Adipose tissue (tissue), 3 donors: ENCODE measurements at regions not wholly inside any gene's neighbourhood (a gene's known extent, or its start where the extent isn't known, plus 50 kb on each side); places are given as distances from the start of the nearest gene placed in this dataset.

Experiments used
- H3K27ac ChIP-seq: one replicate; pipeline ENCODE4 v1.5.1; 2013; ENCODE audit warnings: low read depth, low read length
- WGBS, 3 donors: extraction: QIAGEN DNeasy Blood & Tissue Kit; methylation state at CpG; one replicate each; pipeline ENCODE4 v1.1.7; 2013; 5-methylcytosine and 5-hydroxymethylcytosine counted together
- donor health status: healthy with polysubstance abuse.
- donor health status: Bipolar disorder and iron deficiency.
- donor health status: healthy.

- 54 to 83% (median 68%) methylated on average over 1 of the region's 1 CpG for whole genome bisulfite sequencing, 3 donors
- no peak overlapping the region for H3K27ac ChIP-seq
Observed at GRCh38 chr18:55878224-55878623, 290.2 kb upstream of the TCF4 start.

DNA sequence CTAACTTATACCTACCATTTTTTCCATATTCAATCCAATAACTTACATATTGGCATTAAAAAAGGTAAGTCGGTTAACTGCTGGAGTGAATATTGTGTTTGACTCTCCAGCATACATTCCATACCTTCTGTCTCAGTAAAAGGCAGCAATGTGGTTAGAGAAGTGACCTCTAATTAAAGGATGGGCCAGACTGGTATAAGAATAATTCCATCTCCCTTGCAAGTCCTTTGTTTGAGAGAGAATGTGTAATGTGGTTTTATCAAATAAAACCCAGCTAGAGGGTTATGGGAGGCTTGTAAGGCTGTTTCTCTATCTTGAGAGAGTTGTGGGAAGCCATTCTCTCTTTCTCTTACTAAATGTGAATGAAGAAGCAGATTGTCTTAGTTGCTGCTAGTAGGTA lies 289.3 kb upstream of the TCF4 start:
- 97 to 99% (median 97%) methylated on average over 1 of the region's 1 CpG for WGBS, 3 donors
- no peak overlapping the region for H3K27ac ChIP-seq

DNA sequence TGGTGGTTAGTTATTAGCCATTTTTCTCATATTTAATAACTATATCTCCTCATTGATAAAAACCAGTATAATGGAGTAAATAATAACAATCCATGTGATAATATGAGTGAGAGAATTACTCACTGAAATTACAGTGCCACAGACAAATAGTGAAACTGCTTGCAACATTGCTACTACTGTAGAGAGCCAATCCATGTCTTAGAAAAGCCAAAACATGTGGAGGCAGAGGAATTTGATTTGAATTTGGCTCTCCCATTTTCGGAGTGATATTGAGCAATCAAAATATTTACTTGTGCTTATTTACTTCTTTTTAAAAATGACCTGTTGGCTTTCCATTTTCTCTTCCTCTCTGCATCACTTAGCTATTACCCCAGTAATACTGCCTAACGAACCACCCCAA lies 288.3 kb upstream of the TCF4 start:
- no peak overlapping the region for H3K27ac ChIP-seq
- WGBS, 3 donors = 79 to 88% (median 84%) methylated on average over 2 of the region's 2 CpGs

GRCh38 chr18:55875371-55875901 lies 287.4 kb upstream of the TCF4 start:
- 35 to 63% (median 43%) methylated on average over 3 of the region's 3 CpGs for WGBS, 3 donors
- no peak overlapping the region for H3K27ac ChIP-seq

- 36 to 70% (median 45%) methylated on average over 7 of the region's 7 CpGs for WGBS, 3 donors
- no peak overlapping the region for H3K27ac ChIP-seq
Observed at GRCh38 chr18:55869556-55870501, 281.8 kb upstream of the TCF4 start.

- WGBS, 3 donors = 75 to 95% (median 95%) methylated on average over 1 of the region's 1 CpG
- H3K27ac ChIP-seq = no peak overlapping the region
Observed at GRCh38 chr18:55868909-55869308, 280.9 kb upstream of the TCF4 start.

DNA sequence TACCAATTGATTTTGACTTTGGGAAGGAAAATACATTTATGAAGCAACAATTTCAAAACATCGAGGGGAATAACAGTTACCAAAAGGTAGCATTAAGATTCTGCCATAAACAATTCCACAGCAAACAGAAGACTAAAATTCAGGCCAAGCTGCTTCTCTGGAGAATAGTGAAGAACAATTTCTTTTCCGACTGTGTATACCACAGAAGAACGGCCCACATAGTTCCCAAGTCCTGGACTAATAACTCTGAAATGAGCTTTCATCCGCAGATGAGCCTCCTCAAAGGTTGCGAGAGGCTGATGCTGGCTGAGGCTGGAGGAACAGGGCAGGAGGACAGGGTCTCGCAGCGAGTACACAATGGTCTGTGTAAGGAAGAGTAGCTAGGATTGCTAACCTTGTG lies 278.9 kb upstream of the TCF4 start:
- 69 to 87% (median 80%) methylated on average over 7 of the region's 7 CpGs for WGBS, 3 donors
- no peak overlapping the region for H3K27ac ChIP-seq

- no peak overlapping the region for H3K27ac ChIP-seq
Observed at GRCh38 chr18:55866006-55866405, 278.0 kb upstream of the TCF4 start.

DNA sequence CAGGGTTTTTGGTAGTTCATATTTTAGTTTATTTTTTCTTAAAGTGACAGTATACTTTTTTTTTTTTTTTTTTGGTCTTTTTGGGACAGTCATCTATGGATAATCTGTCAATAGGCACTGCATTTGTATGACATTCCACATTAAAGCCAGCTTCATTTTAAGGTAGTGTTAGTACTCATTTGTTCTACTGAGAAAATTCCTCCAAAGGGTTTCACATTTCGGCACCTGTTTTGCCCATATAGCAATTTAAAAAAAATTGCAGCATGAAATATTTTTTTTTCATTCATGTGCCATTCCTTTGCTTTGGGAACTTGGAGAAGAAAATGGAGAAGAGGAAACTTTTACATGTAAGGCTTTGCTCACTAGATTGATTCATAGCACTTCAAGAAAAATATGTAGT lies 276.3 kb upstream of the TCF4 start:
- H3K27ac ChIP-seq = no peak overlapping the region
- WGBS, 3 donors = 41 to 62% (median 53%) methylated on average over 1 of the region's 1 CpG

More at GRCh38 chr18:55866006-55866405, 278.0 kb upstream of the TCF4 start:
- 53 to 62% (median 57%) methylated on average over 7 of the region's 7 CpGs for WGBS, 3 donors

GRCh38 chr18:55863876-55864275 lies 275.9 kb upstream of the TCF4 start:
- no peak overlapping the region for H3K27ac ChIP-seq
- 41 to 48% (median 42%) methylated on average over 7 of the region's 7 CpGs for WGBS, 3 donors

GRCh38 chr18:55863391-55863706 lies 275.4 kb upstream of the TCF4 start:
- 88 to 93% (median 93%) methylated on average over 4 of the region's 4 CpGs for WGBS, 3 donors

DNA sequence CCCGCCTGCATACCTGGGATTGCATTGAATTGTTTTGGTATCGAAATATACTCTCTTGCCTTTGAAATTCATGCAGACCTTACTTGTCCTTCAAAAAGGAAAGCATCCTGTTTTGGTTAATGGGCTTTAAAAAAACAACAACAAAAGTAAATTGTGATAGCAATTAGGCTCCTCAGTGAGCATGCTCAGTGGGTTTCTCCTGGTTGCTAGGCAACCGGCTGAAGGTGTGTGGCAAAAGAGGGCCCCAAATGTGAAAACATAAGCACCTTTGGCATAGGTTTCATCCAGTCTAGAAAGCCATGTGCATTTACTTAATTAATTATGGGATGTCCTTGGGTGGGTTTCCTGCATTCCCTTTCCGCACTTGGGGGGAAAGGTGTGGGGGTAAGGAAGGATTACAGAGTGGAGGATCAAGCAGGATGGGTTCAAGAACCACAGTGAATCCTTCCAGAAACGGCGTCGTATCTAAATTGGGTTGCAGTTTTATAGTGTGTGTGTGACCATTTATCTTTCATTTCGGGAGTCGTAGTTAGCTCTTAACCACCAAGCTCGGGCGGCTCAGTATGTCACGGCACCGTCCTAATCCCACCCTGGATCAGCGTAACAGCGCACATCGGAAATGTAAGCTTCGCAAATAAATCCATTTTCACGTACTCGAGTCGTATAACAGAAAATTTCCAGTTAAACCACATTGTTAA lies 274.9 kb upstream of the TCF4 start:
- 95 to 97% (median 95%) methylated on average over 20 of the region's 20 CpGs for WGBS, 3 donors
- H3K27ac ChIP-seq = no peak overlapping the region

More at GRCh38 chr18:55863391-55863706, 275.4 kb upstream of the TCF4 start:
- H3K27ac ChIP-seq = no peak overlapping the region

DNA sequence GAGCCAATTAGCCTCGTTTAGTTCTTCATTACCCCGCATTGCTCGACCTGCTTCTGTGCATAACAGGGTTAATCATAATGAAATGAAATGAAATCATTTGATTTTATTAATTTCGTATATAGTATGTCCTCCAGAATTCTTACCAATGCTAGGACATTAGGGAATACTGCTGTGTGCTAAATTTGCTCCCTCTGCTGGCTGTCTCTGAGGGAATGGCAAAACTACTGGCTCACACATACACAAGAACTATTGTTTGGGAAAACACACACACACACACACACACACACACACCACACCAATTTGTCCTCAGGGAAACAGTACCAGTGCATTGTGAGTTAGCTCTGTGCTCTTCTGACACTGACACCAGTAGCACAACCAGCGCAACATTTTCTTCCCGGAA lies 273.3 kb upstream of the TCF4 start:
- H3K27ac ChIP-seq = no peak overlapping the region
- WGBS, 3 donors = 69 to 86% (median 73%) methylated on average over 6 of the region's 6 CpGs

GRCh38 chr18:55858661-55859515 lies 270.9 kb upstream of the TCF4 start:
- H3K27ac ChIP-seq = no peak overlapping the region
- WGBS, 3 donors = 66 to 72% (median 68%) methylated on average over 17 of the region's 17 CpGs

DNA sequence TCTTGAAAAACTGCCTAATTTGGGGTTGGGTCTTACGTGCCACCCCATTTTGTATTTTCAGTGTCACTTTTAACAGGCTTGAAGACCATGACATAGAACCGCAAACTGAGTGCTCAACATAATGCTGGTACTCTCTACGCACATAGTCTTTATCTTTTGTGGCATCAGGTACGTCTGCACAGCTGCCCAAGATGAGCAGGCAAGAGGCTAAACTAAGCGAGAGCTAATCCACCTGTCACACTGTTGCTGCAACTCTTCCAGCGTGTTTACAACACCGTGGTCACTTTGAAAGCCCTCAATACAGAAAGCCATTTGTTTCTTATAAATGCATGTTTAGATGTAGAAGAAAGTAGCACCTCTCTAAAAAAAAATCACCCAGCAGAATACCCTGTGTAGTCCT lies 270.0 kb upstream of the TCF4 start:
- WGBS, 3 donors = 71 to 91% (median 89%) methylated on average over 7 of the region's 7 CpGs
- no peak overlapping the region for H3K27ac ChIP-seq

DNA sequence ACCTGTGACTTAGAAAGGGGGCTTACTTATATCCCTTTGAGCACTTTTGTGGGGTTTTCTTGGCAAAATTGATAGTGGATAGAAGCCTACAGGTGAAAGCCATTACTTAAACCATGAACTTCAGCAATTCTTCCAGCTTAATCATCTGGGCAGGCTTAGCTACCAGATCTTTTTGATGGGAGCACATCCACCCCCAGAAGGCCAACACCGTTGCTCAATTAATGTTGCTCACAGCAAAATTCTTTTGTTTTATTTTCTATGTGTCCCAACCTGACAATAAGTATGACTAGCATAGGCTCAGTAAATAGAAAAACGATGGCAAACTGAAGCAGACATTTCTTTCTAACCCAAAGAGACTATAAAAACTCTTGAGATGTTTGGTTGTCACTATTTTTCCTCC lies 269.4 kb upstream of the TCF4 start:
- H3K27ac ChIP-seq = no peak overlapping the region
- 72 to 87% (median 83%) methylated on average over 2 of the region's 2 CpGs for WGBS, 3 donors

GRCh38 chr18:55856679-55857078 lies 268.7 kb upstream of the TCF4 start:
- no peak overlapping the region for H3K27ac ChIP-seq

DNA sequence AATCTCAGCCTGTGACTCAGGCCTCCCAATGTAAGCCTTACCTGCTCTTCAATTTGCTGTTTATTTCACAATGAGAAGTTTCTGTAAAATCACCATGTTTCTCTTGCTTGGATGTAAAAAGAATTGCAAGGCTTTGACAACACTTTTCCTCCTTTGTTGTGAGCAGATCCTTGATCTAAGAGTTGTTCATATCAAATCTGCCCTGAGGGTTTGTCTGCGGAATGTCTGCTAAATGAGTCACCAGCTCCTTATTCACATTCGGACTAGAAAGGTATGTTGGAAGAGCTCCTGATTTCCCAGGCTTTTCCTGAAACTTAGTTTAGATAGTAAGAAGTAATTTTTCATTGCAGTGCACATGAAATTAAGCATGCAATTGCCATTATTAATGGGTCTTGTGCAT lies 268.2 kb upstream of the TCF4 start:
- no peak overlapping the region for H3K27ac ChIP-seq
- 76 to 83% (median 83%) methylated on average over 2 of the region's 2 CpGs for WGBS, 3 donors

GRCh38 chr18:55853268-55853667 lies 265.3 kb upstream of the TCF4 start:
- 78 to 88% (median 88%) methylated on average over 3 of the region's 3 CpGs for WGBS, 3 donors
- no peak overlapping the region for H3K27ac ChIP-seq
